OCI-LY1 (cell line): ENCODE measurements at regions not wholly inside any gene's neighbourhood (a gene's known extent, or its start where the extent isn't known, plus 50 kb on each side); places are given as distances from the start of the nearest gene placed in this dataset.

Source experiments
- H2AFZ ChIP-seq: fragments of 200-600 bp; sonication (generic), shearing (Covaris generic); 2 replicates; pipeline ENCODE4 v1.6.0; 2014; ENCODE audit warnings: antibody characterized with exemption, mild to moderate bottlenecking, low read length
- H3F3A ChIP-seq: fragments of 200-600 bp; sonication (generic), shearing (Covaris generic); 2 replicates; pipeline ENCODE4 v1.6.0; 2014; ENCODE audit warnings: mild to moderate bottlenecking, antibody characterized with exemption, low read length, moderate library complexity; ENCODE audit not compliant: insufficient read depth
- H3K27ac ChIP-seq: fragments of 200-600 bp; sonication (generic); 2 replicates; pipeline ENCODE4 v1.5.1; 2014; ENCODE audit warnings: low read length, mixed run types, mild to moderate bottlenecking, low read depth; ENCODE audit not compliant: poor library complexity, severe bottlenecking
- H3K27me3 ChIP-seq: fragments of 200-600 bp; sonication (generic); 2 replicates; pipeline ENCODE4 v1.6.0; 2014; ENCODE audit warnings: antibody characterized with exemption, mild to moderate bottlenecking, low read length, moderate library complexity; ENCODE audit not compliant: insufficient read depth
- H3K36me3 ChIP-seq: fragments of 200-600 bp; sonication (generic); 2 replicates; pipeline ENCODE4 v1.6.1; 2014; ENCODE audit warnings: mild to moderate bottlenecking, antibody characterized with exemption, low read length, moderate library complexity, mixed read lengths; ENCODE audit not compliant: insufficient read depth
- H3K4me1 ChIP-seq: fragments of 200-600 bp; sonication (generic); 2 replicates; pipeline ENCODE4 v1.5.1; 2014; ENCODE audit warnings: mild to moderate bottlenecking, low read length, moderate library complexity; ENCODE audit not compliant: insufficient read depth, severe bottlenecking
- H3K4me2 ChIP-seq: fragments of 200-600 bp; sonication (generic), shearing (Covaris generic); 2 replicates; pipeline ENCODE4 v1.6.1; 2014; ENCODE audit warnings: low read length
- H3K4me3 ChIP-seq: fragments of 200-600 bp; sonication (generic); 2 replicates; pipeline ENCODE4 v1.5.1; 2014; ENCODE audit warnings: low read length, low read depth, mild to moderate bottlenecking, mixed read lengths; ENCODE audit not compliant: poor library complexity, severe bottlenecking
- H3K79me2 ChIP-seq: fragments of 200-600 bp; shearing (Covaris generic); 2 replicates; pipeline ENCODE4 v1.6.1; 2016; ENCODE audit warnings: mixed run types, low read length, mixed read lengths; ENCODE audit not compliant: insufficient read depth
- H3K9ac ChIP-seq: fragments of 200-600 bp; sonication (generic), shearing (Covaris generic); 2 replicates; pipeline ENCODE4 v1.6.1; 2014; ENCODE audit warnings: mild to moderate bottlenecking, low read length, mixed read lengths
- H3K9me2 ChIP-seq: fragments of 200-600 bp; sonication (generic), shearing (Covaris generic); 2 replicates; pipeline ENCODE4 v1.6.1; 2014; ENCODE audit warnings: low read depth, mild to moderate bottlenecking, low read length, mixed read lengths
- H3K9me3 ChIP-seq: fragments of 200-600 bp; shearing (Covaris generic); 2 replicates; pipeline ENCODE4 v1.6.1; 2014; ENCODE audit warnings: low read length, mixed read lengths
- H4K20me1 ChIP-seq: fragments of 200-600 bp; sonication (generic), shearing (Covaris generic); 2 replicates; pipeline ENCODE4 v1.6.0; 2016; ENCODE audit warnings: mild to moderate bottlenecking, low read length; ENCODE audit not compliant: insufficient read depth
- CTCF ChIP-seq: fragments of 200-600 bp; sonication (generic), shearing (Covaris generic); IDR thresholded peaks from 2 replicates; pipeline ENCODE4 v1.5.1; 2017; ENCODE audit warnings: mild to moderate bottlenecking, antibody characterized with exemption, low read length, moderate library complexity, mixed read lengths
- EZH2 ChIP-seq: fragments of 200-600 bp; sonication (generic), shearing (Covaris generic); IDR thresholded peaks from 2 replicates; pipeline ENCODE4 v1.8.0; 2017; ENCODE audit warnings: borderline replicate concordance, mixed run types, mild to moderate bottlenecking, antibody characterized with exemption, low read length, moderate library complexity, mixed read lengths

GRCh38 chr1:208581667-208582066 lies 337.5 kb upstream of the PLXNA2 start:
- Histone ChIP-seq H3K27me3 (no peaks in the 10 kb centered on the region), H3K79me2 (no peaks in the 10 kb centered on the region), H3K9me2 (no peaks in the 10 kb centered on the region), H3K36me3 (no peaks in the 10 kb centered on the region), H3K4me2 (no peak overlapping the region), H3K9me3 (no peaks in the 10 kb centered on the region), H2AFZ (no peak overlapping the region), H3K4me3 (no peak overlapping the region), H3K9ac (no peak overlapping the region), H3F3A (no peaks in the 10 kb centered on the region), H3K4me1 (no peaks in the 10 kb centered on the region), H4K20me1 (no peaks in the 10 kb centered on the region), H3K27ac (no peak overlapping the region)
- TF ChIP-seq CTCF (no peak), EZH2 (no peak)

GRCh38 chr1:208584167-208584755 lies 340.1 kb upstream of the PLXNA2 start:
- TF ChIP-seq CTCF (no peak), EZH2 (no peak)
- no peaks in the 10 kb centered on the region for H4K20me1 ChIP-seq
- H3K4me1 ChIP-seq = no peaks in the 10 kb centered on the region
- no peak overlapping the region for H3K4me2 ChIP-seq
- H3K36me3 ChIP-seq = no peaks in the 10 kb centered on the region
- H3K79me2 ChIP-seq = no peaks in the 10 kb centered on the region
- no peak overlapping the region for H3K4me3 ChIP-seq
- no peak overlapping the region for H3K9ac ChIP-seq
- H3K27ac ChIP-seq = no peak overlapping the region
- H3F3A ChIP-seq = no peaks in the 10 kb centered on the region
- H2AFZ ChIP-seq = no peak overlapping the region
- no peaks in the 10 kb centered on the region for H3K9me3 ChIP-seq
- no peaks in the 10 kb centered on the region for H3K27me3 ChIP-seq
- H3K9me2 ChIP-seq = no peaks in the 10 kb centered on the region

DNA sequence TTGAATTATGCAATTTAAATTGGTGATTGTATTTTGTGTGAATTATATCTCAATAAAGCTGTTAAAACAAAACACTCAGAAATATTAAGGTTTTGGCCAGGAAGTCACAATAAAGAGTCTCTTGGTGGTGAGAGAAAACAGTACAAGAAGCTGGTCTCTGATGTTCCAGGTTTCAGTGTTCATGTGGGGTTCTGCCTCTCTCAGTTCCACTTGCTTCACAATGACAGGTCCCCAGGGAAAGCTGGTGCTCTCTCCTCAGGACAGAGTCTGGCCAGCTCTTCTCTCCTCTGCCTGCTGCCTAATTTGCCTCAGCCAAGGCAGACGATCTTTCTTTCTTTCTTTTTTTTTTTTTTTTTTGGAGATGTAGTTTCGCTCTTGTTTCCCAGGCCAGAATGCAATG lies 342.9 kb upstream of the PLXNA2 start:
- TF ChIP-seq CTCF (no peak), EZH2 (no peak)
- no peaks in the 10 kb centered on the region for H3K9me3 ChIP-seq
- H3K27ac ChIP-seq = no peak overlapping the region
- no peak overlapping the region for H3K4me3 ChIP-seq
- H3K4me1 ChIP-seq = no peaks in the 10 kb centered on the region
- H3K36me3 ChIP-seq = no peaks in the 10 kb centered on the region
- H3K9ac ChIP-seq = no peak overlapping the region
- H2AFZ ChIP-seq = no peak overlapping the region
- no peaks in the 10 kb centered on the region for H3K27me3 ChIP-seq
- no peaks in the 10 kb centered on the region for H4K20me1 ChIP-seq
- H3K79me2 ChIP-seq = no peaks in the 10 kb centered on the region
- no peak overlapping the region for H3K4me2 ChIP-seq
- no peaks in the 10 kb centered on the region for H3K9me2 ChIP-seq
- H3F3A ChIP-seq = no peaks in the 10 kb centered on the region
